SJSA1 (cell line): ENCODE measurements at regions not wholly inside any gene's neighbourhood (a gene's known extent, or its start where the extent isn't known, plus 50 kb on each side); places are given as distances from the start of the nearest gene placed in this dataset.
A peak's percentile ranks its signal among the peaks of the same experiment; 100 is the strongest.

Experiments
- DNase-seq, 2 experiments: peaks; one replicate each; pipeline ENCODE4 v3.0.0-alpha.2; 2015 to 2020; ENCODE audit warnings: low spot score in 2 of 2, low read depth in 1 of 2
- H3K27ac ChIP-seq: fragments of 250-450 bp; sonication (Bioruptor Pico); 2 replicates; pipeline ENCODE4 v1.5.1; 2020; ENCODE audit warnings: mild to moderate bottlenecking, moderate library complexity
- H3K27me3 ChIP-seq: fragments of 250-450 bp; sonication (Bioruptor Pico); replicated peaks from 2 replicates; pipeline ENCODE4 v1.5.1; 2020; ENCODE audit warnings: mild to moderate bottlenecking, moderate library complexity
- H3K36me3 ChIP-seq: fragments of 250-450 bp; sonication (Bioruptor Pico); 2 replicates; pipeline ENCODE4 v1.5.1; 2020; ENCODE audit warnings: mild to moderate bottlenecking
- H3K4me1 ChIP-seq: fragments of 250-450 bp; sonication (Bioruptor Pico); replicated peaks from 2 replicates; pipeline ENCODE4 v1.6.1; 2021; ENCODE audit warnings: mild to moderate bottlenecking
- H3K4me3 ChIP-seq: fragments of 250-450 bp; sonication (Bioruptor Pico); 2 replicates; pipeline ENCODE4 v1.5.1; 2020; ENCODE audit warnings: mild to moderate bottlenecking
- H3K9me3 ChIP-seq: fragments of 250-450 bp; sonication (Bioruptor Pico); replicated peaks from 2 replicates; pipeline ENCODE4 v1.5.1; 2020; ENCODE audit warnings: mild to moderate bottlenecking

DNA sequence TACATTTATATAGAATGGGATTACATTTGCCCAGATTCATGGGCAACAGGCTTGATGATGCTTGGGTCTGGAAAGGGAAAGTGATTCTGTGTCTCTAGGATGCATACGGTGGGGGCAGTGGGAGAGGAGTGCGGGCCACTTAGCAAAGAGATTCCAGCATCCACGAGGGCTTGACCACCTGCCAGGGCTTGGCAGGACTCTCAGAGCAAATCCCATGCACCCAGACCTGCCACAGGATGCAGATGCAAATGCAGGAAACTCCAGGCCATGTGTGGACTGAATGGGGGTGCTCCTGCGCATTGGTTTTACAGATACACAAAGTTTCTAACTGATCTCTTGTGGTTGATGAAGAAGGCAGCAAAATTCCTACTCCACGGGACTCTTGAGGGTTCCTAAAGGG is 334.7 kb downstream of the CYRIA start:
- H3K36me3 ChIP-seq = no peaks in the 10 kb centered on the region
- H3K27me3 ChIP-seq = no peaks in the 10 kb centered on the region
- H3K4me3 ChIP-seq = no peak overlapping the region
- no peaks in the 10 kb centered on the region for H3K9me3 ChIP-seq
- DNase-seq = no peak
- H3K4me1 ChIP-seq = no peaks in the 10 kb centered on the region
- no peak overlapping the region for H3K27ac ChIP-seq

DNA sequence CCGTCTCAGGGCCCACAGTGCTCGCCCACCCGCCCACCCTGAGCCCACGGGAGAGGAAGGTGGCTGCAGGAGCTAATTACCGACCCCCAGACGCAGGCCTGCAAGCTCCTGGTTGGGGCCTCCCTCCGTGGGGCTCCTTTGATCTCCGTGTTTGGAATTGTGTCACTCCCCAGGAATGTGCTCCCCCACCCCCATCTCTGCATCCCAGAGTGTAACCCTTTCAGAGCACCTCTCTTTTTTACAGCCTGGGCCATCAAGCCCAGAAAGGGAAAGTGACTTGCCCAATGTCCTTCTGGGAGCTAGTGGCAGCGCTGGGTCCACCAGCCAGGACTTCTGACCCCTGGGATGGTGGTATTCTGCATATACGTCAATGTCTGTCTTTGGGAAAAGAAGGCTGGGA is 335.1 kb downstream of the CYRIA start:
- H3K36me3 ChIP-seq = no peaks in the 10 kb centered on the region
- no peak overlapping the region for H3K4me3 ChIP-seq
- no peaks in the 10 kb centered on the region for H3K4me1 ChIP-seq
- H3K27ac ChIP-seq = no peak overlapping the region
- H3K27me3 ChIP-seq = no peaks in the 10 kb centered on the region
- DNase-seq = peak in 1 of 2 experiments; percentile 16
- no peaks in the 10 kb centered on the region for H3K9me3 ChIP-seq

DNA sequence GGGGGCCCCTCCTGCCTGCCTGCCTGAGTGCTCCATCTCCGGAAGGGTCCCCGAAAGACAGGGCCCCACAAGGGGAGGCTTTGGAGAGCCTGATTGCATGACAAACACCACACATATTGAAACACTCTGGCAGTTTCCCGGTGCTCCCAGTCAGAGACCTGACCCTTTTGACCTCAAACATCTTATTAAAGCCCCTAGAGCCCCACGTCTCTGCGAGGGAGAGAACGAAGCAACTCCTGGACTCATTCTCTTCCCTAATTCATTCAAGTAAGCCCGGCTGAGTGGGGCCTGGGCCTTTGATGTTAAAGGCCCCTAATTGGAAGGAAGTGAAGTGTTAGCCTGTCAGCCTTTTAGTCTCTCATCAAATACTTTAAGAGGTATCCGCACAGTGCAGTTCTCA is 335.6 kb downstream of the CYRIA start:
- Histone ChIP-seq H3K9me3 (no peaks in the 10 kb centered on the region), H3K4me1 (no peaks in the 10 kb centered on the region), H3K27ac (no peak overlapping the region), H3K4me3 (no peak overlapping the region), H3K27me3 (no peaks in the 10 kb centered on the region), H3K36me3 (no peaks in the 10 kb centered on the region)
- DNase-seq = no peak

DNA sequence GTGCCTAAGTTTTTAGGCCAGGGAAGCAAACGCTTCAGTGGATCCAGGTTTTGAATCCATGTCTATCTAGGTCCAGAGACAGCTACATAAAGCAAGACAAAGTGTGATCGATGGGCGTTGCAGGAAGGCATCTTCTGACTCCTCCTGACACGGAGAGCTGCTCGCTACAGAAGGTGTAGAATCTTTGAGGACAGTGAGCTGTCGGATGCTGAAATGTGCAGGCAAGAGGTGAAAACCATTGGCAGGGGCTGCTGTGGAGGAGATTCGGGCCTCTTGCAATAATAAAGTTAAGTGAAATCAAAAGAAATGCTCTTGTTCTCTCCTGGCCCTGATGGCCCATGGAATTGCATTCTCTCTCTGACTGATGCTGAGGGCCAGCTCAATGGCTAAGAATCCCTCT is 336.2 kb downstream of the CYRIA start:
- Histone ChIP-seq H3K27me3 (no peaks in the 10 kb centered on the region), H3K9me3 (no peaks in the 10 kb centered on the region), H3K27ac (no peak overlapping the region), H3K4me3 (no peak overlapping the region), H3K36me3 (no peaks in the 10 kb centered on the region), H3K4me1 (no peaks in the 10 kb centered on the region)
- no peak for DNase-seq

DNA sequence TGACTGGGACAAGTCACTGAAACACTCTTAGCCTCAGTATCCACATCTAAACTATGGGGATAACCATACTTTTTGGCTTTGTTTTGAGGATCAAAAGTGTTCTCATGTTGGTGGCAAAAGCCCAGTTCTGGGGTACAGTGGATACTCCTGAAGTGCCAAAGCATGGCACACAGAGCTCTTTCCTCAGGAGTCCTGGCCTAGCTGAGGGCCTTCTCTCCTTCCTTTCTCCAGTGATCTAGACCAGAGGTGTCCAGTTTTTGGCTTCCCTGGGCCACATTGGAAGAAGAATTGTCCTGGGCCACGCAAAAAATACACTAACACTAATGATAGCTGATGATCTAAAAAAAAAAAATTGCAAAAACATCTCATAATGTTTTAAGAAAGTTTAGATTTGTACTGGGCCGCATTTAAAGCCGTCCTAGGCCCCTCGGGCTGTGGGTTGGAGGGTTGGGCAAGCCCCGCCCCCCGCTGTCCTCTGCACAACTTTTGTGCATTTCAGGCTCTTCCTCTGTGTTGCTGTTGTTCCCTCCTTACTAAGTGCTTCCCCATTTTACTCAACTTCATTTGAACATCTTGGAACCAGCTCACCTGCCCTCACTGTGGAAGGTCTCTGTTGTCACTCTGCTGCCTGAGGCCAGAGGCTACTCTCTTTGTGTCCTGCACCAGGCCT is 337.0 kb downstream of the CYRIA start:
- Histone ChIP-seq H3K4me3 (no peak overlapping the region), H3K4me1 (no peaks in the 10 kb centered on the region), H3K27ac (no peak overlapping the region), H3K9me3 (no peaks in the 10 kb centered on the region), H3K36me3 (no peaks in the 10 kb centered on the region), H3K27me3 (no peaks in the 10 kb centered on the region)
- DNase-seq = no peak

DNA sequence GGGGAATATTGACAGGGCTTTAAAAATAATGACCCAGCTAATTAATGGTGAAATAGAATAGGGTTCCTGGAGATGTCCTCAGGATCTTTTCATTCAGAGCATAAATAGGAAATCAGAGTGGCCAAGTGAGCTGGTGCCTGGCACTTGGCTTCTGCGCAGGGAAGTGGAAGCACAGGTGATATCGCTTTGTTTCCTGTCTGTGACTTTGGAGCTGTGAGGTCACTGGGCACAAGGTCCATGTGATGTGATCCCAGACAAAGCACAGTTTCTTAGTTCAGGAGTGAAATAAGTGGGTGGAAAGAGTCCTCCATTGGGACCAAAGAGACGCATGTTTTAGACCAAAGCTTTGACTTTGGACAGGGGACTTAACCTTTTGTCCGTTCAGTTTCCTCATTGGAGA is 338.3 kb downstream of the CYRIA start:
- no peaks in the 10 kb centered on the region for H3K27me3 ChIP-seq
- no peaks in the 10 kb centered on the region for H3K36me3 ChIP-seq
- no peaks in the 10 kb centered on the region for H3K4me1 ChIP-seq
- no peaks in the 10 kb centered on the region for H3K9me3 ChIP-seq
- no peak overlapping the region for H3K27ac ChIP-seq
- no peak overlapping the region for H3K4me3 ChIP-seq
- DNase-seq = no peak

DNA sequence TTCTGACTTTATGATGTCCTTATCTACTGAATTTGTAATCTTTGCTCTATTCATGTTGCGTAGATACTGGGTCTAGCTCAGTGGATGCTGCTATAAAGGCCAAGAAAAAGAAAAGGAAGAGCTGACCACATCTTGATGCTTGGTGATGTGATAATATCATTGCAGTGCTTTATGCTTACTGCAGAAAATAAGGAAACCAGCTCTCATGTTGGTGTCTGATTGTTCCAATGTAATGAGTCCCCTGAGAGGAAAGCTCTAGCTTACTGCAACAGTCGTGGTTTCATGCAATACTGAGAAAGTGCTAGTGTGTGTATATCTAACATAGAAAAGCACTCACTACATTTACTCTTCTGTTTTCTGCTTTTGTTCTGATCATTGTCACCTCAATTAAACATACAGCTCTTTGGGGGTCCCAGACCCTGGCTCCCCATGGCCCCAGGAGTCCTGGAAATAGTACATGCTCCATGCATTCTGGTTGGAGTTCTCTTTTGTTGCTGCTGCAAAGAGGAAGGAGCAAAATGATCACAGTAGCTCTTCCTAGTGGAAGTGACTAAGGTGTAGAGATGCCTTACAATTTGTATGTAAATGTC is 338.8 kb downstream of the CYRIA start:
- no peak overlapping the region for H3K27ac ChIP-seq

DNA sequence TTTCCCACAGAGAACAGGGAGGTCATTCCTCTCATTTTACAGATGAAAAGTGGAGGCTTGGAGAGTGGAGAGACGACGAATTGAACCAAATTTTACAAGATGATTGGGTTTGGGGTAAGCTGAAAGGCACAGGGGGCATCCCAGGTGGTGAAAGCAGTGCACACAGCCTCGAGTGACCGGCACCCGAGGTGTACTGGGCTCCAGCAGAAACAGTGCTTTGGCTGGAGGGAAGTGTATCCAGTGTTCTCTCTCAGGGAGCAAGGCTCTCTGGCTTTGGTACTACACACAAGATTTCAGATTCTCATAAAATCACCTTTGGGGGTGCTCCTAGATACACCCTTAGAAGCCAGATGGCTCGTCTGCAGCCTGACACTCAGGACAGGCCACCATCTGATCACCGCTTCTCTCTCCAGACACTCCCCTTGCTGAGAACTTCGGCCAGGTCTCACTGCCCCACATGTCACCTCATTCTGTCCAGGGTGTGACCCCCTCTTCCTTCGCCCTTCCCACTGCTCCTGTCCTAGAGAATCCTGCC is 339.6 kb downstream of the CYRIA start:
- Histone ChIP-seq H3K4me3 (no peak overlapping the region), H3K36me3 (no peaks in the 10 kb centered on the region), H3K4me1 (no peaks in the 10 kb centered on the region), H3K9me3 (no peaks in the 10 kb centered on the region), H3K27me3 (no peaks in the 10 kb centered on the region), H3K27ac (no peak overlapping the region)
- no peak for DNase-seq

More for the DNA sequence above, 338.8 kb downstream of the CYRIA start:
- Histone ChIP-seq H3K4me1 (no peaks in the 10 kb centered on the region), H3K27me3 (no peaks in the 10 kb centered on the region), H3K4me3 (no peak overlapping the region), H3K9me3 (no peaks in the 10 kb centered on the region), H3K36me3 (no peaks in the 10 kb centered on the region)
- no peak for DNase-seq

DNA sequence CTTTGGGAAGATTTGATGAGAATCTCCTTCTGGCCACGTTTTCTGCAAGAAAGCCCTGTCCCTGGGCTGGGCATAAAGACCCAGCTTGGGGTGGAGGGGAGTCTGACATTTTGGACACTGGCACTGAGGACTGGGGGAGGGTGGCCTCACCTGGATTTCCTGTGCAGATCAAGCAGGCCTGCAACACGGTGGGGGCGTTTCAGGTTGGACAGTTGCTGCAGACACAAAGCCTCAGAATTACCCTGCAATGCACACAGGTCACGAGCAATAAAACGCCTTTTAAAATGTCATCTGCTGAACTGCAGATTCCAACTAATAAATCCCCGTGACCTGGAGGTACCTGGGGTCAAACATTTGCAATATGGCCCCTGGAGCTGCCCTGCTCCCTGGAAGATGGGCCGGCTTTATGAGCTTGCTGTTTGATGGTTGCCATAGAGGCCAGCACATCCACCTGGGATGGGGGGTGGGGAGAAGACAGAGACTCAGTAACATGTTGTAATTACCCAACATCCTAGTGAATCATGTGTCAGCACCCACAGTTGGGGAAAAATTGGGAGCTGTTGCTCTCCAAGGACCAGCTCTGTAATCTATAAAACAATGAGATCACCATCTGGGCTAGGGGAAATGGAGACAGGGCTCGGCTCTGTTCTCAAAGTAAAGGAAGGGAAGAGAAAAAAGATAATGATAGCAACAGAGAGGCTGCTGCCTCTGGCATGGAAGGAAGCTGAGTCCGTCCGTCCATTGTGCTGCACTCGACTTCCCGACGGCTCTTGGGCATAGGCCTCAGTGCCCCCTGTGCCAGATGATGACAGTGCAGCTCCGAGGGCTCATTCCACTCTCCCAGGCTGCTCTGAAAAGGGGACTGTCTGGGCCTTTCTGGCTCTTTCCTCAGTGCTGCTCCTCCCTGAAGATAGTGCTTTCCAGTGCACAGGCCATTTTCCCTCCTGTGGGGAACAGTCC is 340.3 kb downstream of the CYRIA start:
- no peaks in the 10 kb centered on the region for H3K9me3 ChIP-seq
- H3K27me3 ChIP-seq = no peaks in the 10 kb centered on the region
- DNase-seq = no peak
- no peak overlapping the region for H3K4me3 ChIP-seq
- H3K36me3 ChIP-seq = no peaks in the 10 kb centered on the region
- H3K27ac ChIP-seq = no peak overlapping the region
- no peaks in the 10 kb centered on the region for H3K4me1 ChIP-seq

DNA sequence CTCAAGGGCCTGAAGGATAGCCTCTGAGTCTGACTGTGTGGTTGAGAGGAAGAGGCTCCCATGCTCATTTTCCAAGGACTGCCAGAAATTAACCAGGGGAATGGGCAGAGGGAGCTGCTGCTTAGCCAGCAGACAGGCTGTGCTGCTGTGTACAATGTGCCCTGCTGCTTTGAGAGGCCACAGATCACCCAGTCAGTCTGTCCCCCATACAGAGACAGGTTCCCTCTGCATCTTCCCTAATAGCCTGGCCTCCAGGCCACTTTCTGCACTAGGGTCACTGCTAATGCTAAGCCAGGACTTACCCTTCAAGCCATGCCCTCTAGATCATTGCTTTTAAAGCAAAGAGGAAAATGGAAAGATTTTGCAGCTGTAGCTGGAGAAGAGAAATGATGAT is 341.1 kb downstream of the CYRIA start:
- DNase-seq = no peak
- no peaks in the 10 kb centered on the region for H3K27me3 ChIP-seq
- H3K36me3 ChIP-seq = no peaks in the 10 kb centered on the region
- H3K4me3 ChIP-seq = no peak overlapping the region
- no peaks in the 10 kb centered on the region for H3K4me1 ChIP-seq
- no peak overlapping the region for H3K27ac ChIP-seq
- no peaks in the 10 kb centered on the region for H3K9me3 ChIP-seq

DNA sequence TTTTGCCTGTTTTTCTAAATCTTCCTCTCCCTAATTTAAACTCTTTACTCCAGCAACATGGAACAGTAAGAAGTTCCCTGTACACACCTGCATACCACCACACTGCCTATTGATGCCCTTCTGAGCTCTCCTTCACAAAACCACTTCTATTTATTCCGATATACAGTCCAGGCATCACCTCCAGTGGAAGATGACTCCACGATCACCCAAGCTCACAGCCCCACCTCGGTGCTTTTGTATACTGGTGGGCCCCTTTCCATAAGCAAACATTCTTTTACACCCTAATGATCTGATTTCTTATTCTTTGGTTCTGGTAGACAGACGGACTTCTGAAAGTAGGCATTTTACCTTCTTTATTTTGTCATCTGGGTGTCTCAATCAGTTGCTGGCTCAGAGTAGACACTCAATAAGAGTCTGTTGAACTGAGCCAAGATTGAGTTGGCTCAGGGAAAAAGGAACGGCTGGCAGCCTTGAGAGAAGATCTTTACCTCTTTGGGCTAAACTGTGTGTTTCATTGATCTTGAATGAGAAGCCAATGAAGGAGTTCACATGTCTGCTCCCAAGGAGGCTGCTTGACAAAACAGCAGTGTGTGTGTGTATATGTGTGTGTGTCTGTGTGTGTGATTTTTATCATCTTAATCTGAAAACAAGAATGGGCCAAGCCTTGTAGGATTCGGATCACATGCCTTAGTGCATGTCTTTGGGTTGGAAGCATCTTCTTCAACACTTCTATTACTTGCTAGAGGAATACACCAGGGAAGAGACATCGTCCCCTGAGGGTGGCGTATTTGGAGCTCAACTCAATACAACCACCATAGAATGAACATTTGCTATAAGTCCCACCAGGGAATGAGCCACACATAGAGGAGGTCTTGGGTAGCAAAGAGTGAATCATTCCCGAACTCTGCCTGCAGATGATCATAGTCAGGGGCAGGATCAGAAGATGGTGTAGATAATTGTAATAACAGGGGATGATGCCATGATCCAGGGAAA is 341.8 kb downstream of the CYRIA start:
- Histone ChIP-seq H3K4me1 (no peaks in the 10 kb centered on the region), H3K27me3 (no peaks in the 10 kb centered on the region), H3K27ac (no peak overlapping the region), H3K4me3 (no peak overlapping the region), H3K9me3 (no peaks in the 10 kb centered on the region), H3K36me3 (no peaks in the 10 kb centered on the region)
- no peak for DNase-seq

DNA sequence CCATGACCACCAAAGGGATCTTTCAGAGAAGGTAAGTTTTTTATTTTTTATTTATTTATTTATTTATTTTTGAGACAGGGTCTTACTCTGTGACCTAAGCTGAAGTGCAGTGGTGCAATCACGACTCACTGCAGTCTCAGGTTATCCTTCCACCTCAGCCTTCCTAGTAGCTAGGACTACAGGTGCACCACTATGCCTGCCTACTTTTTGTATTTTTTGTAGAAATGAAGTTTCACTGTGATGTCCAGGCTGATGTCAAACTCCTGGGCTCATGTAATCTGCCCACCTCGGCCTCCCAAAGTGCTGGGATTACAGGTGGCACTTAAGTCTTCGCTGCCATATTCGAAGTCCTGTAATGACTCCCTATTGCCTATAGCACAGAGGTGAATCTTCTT is 342.5 kb downstream of the CYRIA start:
- Histone ChIP-seq H3K36me3 (no peaks in the 10 kb centered on the region), H3K4me1 (no peaks in the 10 kb centered on the region), H3K4me3 (no peak overlapping the region), H3K27me3 (no peaks in the 10 kb centered on the region), H3K9me3 (no peaks in the 10 kb centered on the region), H3K27ac (no peak overlapping the region)
- DNase-seq = no peak
